SIG-M5 treated with dmso at 0.1 percent for 504 hours (cell line): ENCODE measurements at regions not wholly inside any gene's neighbourhood (a gene's known extent, or its start where the extent isn't known, plus 50 kb on each side); places are given as distances from the start of the nearest gene placed in this dataset.

Experiments used
- DNase-seq: peaks from one replicate; lab custom pipeline; 2025; ENCODE audit not compliant: unreplicated experiment; lab: John Stamatoyannopoulos, UW

DNA sequence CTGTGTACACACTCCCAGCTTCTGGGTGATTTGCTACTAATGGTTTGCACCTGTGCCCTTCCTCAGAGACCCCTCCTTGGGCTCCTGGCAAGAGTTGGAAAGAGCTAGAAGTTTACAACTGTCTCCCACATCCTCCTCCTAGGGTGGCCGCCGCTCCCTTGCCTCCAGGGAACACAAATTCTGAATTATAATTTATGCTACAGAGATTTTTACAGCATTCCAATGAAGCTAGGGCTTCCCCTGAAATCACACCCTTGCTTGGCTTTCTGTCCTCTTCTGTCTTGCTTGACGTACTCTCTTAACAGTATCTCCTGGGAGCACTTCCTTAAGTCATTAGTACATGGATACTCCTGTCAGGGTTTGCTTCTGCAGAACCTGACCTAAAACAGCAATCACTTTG, 180.2 kb downstream of the KCNA5 start:
- no peak for DNase-seq

DNA sequence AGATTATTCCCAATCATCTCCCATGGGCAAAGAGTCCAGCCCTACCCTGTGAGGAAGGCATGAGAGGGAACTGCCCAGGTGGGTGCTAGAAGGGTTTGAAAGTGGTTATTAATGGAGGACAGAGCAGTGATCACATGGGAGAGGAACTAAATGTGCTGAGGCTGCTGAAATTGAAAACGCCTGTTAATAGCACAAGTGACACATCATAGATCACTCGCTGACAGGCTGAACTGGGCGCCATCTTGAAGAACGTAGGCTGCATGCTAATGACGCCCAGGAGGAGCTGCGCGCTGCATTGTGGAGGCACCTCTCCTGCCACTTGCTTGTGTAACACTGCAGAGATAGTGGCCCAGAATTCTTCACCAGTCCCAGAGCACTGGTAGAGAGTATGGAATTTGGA, 182.9 kb downstream of the KCNA5 start:
- no peak for DNase-seq

DNA sequence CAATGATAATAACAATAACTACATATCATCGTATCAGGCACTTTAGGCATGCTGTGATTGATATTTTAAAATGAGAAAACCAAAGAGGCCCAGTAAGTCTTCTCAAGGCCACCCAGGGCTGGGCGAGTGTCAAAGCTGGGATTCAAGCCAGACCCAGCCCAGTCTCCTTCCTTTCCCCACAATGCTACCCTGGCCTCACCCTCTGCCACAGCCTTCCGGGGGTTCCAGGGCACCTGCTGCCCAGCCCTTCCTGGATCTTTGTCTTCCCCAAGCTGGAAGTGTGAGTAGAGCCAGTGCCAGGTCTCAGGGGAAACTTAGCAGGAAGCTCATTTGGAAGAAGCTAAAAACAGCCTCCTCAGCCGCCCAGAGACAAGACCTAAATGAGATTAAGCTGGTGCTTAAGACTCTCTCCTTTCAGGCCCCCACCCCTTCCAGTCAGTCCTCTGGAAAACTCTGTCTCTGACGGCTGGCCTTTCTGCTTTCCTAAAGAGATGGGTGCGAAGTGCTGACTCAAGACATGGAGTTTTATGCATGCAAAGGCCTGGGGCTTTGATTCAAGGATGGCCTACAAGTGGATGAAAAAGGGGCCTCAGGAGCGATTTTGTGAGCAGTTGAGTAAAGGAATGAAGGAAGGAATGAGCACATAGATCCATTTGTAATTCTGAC, 184.2 kb downstream of the KCNA5 start:
- DNase-seq, result no peak

DNA sequence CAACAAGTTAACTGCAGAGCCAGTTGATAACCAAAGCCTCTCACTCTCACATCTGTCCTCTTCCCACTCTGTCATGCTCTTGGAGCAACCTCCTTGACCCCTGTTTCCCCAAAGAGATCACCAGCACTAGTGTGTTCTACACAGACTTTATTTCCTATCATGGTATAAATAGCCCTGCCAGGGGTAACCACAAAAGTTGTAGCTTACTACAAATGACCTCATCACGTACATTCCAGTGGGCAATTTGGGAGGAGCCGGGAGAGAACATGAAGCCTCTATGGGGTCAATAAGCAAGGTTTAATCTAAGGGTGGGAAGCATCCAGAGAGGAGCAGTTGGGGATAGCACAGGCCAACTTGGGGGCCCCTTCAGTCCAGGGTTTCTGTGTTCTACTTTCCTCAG, 186.5 kb downstream of the KCNA5 start:
- no peak for DNase-seq

DNA sequence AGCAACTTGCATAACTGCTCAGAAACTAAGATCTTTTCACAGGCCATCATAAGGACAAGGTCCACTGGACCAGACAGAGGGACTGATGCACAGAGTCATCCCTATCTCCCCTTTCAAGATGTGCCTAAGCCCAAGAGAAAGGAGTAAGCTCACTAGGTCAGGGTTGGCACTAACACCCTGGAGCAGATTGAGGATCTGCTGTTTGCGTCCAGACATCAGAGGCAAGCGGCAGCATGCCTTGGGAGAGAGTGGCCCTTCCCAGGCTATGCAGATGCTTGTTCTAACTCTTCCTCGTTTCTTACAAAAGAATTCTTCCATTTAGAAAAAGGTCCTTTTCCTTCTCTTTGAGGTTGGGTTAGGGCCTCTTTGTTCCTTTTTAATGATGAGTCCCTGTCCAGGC, 187.2 kb downstream of the KCNA5 start:
- no peak for DNase-seq

DNA sequence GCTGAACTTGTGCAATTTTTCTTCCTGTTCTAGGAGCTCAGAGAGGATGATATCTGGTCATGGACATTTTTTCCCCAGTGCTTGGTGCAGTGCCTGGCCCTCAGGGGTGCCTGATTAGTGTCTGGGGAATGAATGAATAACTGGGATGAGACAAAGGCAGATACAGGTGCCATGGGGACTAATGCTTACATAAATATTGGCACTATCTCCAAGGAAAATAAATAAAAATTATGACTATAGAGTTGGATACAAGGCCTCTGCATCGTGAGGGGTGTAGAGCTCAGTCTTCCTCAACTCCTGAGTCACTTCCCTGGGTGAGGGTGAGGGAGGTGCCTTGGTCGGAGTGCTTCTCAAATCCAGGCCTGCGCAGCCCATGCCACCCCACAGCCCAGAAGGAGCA, 188.6 kb downstream of the KCNA5 start:
- DNase-seq, result no peak

DNA sequence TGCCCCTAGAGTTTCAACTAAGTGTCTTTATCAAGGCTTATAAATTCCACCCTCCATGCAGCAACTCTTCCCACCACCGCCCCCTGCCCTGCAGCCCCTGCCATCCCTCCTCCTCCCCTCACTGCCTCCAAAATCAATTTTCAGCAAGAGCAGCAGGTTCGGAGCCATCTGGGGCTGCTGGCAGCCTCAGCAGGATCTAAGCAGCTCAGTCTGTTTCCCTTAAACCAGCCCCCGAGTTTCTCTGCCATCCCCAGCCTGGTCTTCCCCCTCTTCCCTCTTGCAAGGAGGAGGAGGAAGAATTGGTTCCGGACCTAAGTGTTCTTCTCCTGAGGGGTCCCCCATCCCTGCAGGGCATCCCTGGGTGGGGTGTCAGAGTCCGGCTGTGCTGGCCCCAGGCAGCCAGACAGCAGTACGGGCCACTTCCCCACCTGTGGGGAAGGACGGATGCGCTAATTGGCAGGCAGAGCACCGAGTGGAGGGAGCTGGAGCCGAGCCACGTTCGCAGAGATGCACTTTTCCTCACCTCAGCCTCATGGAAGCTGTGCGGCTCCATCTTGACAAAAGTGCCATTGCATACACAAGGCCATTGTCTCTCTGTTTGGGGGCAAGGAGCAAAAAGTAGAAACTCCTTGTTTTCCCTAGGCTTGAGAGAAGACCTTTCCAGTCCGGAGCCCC, 189.3 kb downstream of the KCNA5 start:
- DNase-seq, result no peak

DNA sequence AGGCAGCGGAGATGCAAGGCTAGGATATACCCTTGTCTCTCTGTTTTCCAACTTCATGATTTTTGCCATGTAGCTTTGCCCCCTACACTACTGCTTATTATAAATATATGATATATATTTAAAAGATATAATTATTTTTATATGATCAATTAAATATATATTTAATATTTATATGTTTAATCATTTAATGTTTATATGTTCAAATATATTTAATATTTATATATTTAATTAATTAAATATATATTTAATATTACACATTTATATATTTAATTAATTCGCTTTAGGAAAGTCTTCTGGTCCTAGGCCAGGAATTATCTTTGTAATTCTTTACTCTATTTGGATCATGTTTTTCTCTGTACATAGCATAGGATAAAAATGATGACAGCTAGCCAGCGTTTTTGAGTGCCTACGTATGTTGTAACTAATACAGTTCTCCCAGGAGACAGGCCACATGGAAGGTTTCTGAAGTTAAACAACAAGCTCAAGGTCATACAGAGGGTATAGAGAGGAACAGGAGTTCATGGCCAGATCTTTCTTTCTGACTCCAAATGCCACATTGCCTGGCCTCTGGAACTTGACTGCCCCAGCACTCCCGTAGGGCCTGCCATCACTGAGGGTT, 192.5 kb downstream of the KCNA5 start:
- no peak for DNase-seq

DNA sequence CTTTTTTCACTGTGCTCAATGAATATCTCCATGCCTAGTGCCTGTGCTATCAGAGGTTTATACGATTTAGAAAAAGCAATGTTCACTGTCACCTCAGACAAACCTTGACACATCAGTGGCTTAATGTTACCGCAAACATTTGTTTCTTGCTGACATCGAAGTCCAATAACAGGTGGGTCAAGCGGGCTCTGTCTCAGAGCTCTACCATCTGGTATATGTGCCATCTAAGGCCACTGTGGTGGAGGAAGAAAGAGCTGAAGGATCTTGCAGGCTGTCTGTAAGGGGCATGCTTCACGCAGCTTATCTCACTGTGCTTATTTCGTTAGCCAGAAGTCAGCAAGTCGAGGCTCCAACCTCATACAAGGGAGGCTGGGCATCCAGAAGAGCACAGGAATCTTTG, 189.5 kb upstream of the NTF3 start:
- no peak for DNase-seq

DNA sequence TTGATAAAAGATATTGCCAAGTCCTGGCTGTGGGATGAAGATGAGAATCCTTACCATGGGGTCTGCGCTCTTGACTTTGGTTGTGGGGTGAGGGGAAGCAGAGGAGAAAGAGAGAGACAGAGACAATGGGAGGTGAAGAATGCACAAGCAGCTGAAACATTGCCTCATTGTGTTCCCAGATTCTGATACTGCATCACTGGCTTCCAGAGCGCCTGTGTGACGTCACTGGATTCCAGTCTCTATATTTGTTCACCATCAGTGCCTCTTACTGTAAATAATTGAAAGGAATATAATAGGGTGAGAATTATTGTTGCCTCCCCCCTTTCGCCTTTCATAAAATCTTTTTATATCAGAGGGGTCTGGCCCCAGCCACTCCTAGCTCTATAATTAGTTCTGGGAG, 188.9 kb upstream of the NTF3 start:
- no peak for DNase-seq

DNA sequence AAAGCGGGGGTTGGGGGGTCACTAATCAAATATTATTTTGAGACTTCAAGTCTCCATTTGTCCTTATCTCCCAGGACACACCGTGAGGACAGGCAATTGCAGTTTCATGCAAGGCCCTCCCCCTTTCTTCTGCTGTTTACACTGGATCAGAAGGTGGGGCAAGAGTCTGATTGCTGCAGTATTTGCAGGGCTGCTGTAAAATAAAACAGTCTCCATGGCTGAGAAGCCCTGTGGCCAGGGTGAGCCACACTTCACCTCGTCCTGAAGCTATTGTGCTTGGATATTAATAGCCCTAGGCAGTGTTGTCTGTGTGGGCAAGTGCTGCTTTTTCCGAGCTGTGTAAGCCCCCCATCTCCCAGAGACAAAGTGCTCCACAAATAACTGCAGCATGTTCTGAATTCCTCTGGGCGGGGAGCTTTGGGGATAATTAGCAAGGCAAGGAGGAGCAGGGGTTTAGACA, 187.4 kb upstream of the NTF3 start:
- no peak for DNase-seq

DNA sequence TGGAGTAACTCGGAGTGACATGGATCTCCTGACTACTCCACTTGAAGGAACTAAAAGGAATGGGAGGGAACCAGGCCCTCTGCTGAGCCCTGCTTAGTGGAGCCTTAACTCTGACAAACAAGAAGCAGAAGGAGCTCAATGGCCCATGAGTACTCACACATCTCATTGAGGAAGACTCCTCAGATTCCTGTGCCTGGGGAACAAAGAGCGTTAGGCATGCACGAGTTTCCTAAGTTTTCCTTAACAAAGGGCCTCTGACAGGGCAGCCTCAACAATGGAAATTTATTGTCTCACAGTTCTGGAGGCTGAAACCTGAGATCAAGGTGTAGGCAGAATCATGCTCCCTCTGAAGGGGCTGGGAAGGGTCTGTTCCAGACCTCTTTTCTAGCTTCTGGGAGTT, 185.7 kb upstream of the NTF3 start:
- DNase-seq, result no peak

DNA sequence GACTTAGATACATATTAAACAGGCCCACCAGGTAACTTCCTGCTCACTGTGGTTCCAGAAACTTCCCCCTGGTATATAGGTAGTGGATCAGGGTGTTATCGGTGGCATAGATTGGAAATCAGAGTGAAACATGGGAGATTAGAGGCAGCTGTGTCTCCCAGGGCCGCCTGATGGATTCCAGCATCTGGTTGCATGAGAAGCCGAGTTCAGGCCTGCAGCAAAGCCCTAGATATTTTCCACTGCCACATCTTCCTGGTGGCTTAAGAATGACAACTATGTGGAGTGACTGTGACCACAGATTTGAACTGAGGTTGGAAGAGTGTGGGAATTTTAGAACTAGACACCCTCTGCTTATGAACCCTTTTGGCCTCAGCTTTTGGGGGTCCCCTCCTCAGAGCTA, 184.8 kb upstream of the NTF3 start:
- no peak for DNase-seq

DNA sequence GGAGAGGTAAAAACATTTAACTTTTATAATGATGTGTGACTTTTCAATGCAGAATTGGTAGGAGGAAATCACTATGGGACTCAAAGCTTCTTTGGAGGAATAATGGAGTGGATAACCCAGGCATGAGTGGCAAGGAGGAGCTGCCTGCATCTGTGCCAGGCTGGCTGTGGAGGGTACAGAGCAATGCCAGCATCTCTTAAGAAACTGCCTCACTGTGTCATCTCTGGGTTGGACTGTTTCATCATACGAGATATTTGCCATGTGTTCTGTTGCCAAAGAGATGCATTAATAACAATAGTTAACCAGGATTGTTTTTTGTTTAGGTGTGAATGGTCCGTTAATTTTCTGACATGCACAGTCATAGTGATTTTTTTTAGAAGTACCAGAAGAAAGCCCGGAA, 183.7 kb upstream of the NTF3 start:
- DNase-seq, result no peak

DNA sequence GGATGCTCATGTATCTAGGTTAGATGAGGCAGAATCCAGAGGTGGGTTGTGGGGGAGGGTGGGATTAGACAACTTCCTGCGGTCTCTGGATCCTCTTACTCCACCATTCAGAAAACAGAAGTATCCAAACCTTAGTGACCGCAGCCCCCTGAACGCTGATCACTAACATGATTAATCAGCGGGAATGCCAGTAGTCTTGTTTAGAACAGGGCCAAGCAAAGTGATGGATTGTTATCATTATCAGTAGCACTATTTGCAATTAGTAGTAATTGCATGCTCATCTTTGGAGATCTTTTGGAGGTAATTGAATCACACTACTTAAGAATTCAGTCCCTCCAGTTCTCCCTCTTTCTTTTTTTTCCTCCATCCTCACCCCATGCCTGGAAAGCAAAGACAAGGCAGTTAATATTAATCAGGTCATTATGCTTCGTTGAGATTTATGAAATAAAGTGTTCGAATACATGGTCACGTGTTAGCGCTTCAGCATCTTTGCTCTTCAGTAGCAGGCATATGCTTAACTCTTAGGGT, 182.8 kb upstream of the NTF3 start:
- DNase-seq, result no peak

DNA sequence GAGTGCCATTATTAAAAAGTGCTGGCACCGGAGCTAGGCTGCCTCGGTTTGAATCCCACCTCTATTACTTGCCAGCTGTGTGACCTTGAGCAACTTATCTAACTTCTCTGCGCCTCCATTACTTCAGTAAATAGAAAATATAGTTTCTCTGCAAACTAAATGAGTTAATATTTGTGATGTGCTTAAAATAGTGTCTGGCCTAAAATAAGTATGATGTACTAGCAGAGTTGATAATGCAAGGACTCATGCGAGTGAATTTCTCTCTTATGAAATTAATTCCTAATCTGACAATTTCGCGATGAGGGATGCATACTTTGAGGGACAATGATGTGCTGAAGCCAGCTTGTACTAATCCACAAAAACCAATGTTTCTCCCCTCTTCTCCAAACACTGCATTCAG, 180.8 kb upstream of the NTF3 start:
- no peak for DNase-seq

DNA sequence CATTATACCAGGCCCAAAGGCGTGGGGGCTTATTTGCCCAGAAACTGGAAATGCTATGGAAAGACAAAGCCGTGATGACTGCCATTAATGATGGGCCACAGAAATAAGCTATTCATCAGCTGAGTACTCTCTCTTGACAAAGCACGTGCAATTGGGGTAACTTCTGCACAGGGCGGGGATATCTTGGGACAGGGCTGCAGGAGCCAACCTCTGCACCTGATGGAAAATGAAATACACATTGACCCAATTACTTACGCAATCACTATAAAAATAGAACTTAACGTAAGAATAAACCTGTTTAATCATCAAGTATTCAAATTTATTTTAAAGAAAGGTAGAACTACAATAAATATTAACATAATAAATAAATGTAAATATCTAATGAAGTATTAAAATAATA, 180.1 kb upstream of the NTF3 start:
- DNase-seq, result no peak

DNA sequence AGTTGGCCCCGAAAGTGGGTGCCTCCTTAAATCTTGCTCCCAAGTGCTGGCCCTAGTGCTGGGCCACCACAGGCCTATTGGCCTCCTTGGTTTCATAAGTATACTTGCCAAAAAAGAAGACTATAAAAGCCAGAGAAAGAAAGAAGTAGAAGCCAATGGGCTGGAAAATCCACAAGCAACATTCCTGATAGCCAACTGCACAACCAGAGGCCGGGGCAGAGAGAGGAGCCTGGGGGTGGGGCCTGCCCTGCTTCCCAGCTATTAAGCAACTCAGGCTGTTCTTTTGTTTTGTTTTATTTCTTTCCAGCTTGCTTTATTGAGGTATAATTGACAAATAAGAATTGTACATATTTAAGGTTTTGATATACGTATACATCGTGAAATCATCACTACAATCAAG, 177.2 kb upstream of the NTF3 start:
- DNase-seq, result no peak

DNA sequence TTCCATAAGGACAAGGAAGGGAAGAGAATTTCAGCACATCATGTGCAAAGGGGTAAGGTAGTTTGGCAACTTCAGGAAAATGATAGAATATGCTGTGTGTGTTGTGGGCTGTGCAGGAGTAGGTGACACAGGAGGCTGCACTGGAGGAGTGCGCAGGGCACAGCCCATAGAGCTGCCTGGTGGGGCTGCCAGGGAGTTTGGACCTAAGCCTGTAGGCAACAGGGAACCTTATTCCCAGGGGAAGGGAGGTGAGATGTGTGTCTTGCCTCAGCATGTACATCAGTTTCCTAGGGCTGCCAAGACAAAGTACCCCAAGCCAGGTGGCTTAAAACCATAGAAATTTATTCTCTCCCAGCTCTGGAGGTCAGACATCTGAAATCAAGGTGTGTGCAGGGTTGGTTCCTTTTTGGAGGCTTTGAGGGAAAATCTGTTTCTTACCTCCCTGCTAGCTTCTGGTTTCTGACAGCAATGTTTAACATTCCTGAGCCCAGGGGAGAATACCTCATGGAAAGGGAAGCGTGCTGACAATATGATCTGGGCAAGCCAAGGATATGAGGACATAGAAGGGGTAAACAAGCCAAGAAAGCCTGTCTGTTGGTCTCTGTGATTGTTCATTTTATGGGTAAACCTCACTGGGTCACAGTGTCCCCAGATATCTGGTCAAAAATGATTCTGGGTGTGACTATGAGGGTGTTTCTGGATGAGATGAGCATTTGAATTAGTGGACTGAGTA, 174.0 kb upstream of the NTF3 start:
- no peak for DNase-seq

DNA sequence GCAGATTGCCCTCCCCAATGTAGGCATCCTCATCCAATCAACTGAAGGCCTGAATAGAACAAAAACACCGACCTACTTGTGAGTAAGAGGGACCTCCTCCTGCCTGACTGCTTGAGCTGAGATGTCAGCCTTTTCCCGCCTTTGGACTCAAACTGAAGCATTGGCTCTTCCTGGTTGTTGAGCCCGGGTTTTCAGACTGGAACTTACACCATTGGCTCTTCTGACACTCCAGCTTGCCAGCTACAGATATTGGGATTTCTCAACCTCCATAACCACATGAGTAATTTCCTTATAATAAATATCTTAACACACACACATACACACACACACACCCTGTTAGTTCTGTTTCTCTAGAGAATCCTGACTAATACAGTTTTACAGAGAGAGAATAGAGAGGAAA, 173.4 kb upstream of the NTF3 start:
- no peak for DNase-seq

DNA sequence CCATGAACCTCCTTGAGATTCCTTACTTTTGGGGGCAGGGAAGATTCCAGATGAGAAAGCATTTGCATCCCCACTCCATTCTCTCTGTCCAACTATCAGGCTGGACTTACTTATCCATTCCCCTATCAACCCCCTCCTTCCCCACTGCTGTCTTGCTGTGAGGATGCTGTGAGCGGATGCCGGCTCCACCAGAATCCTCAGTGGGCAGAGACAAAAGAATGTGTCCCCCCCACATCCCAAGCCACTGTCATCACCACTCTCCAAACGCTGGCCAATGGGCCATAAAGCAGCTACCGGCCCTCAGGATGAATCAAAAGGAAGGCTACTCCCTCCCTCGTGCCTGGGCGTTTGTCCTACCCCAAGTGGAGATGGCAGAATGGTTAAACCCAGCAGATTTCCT, 173.0 kb upstream of the NTF3 start:
- DNase-seq, result no peak

DNA sequence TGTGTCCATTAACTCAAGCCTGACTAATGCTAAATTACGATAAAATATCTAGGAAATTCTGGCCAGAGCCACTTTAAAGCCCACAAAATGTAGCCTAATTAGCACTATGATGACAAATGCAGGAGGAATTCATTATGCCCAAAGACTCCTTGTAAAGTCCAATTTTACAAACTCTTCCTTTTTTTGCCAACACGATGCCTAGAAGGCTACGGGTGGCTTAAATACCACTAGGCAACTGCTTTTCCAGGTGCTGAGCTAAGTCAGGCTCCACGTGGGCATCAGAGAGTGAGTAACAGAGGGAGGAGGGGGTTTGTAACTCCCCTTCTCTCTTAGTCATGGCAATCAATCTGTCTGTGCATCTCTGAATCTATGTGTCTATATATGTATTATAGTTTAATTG, 172.4 kb upstream of the NTF3 start:
- DNase-seq, result no peak
